BE2C (cell line): ENCODE measurements at regions not wholly inside any gene's neighbourhood (a gene's known extent, or its start where the extent isn't known, plus 50 kb on each side); places are given as distances from the start of the nearest gene placed in this dataset.

ENCODE experiments used
- DNase-seq: peaks from one replicate; pipeline ENCODE4 v3.0.0-alpha.2; 2020
- H3K27me3 ChIP-seq: fragments of 250-450 bp; sonication (Bioruptor Pico); 2 replicates; pipeline ENCODE4 v1.5.1; 2020; ENCODE audit warnings: mild to moderate bottlenecking
- H3K36me3 ChIP-seq: fragments of 250-450 bp; sonication (Bioruptor Pico); 2 replicates; pipeline ENCODE4 v1.5.1; 2020; ENCODE audit warnings: mild to moderate bottlenecking
- H3K4me1 ChIP-seq: fragments of 250-450 bp; sonication (Bioruptor Pico); 2 replicates; pipeline ENCODE4 v1.5.1; 2020
- H3K4me3 ChIP-seq: 2 replicates; pipeline ENCODE4 v1.5.1; 2011; ENCODE audit warnings: low read depth, low read length
- H3K9me3 ChIP-seq: fragments of 250-450 bp; sonication (Bioruptor Pico); 2 replicates; pipeline ENCODE4 v1.5.1; 2020
- TF ChIP-seq, protein P1 (sequence below): IDR thresholded peaks from 2 replicates; pipeline ENCODE4 v1.5.1; 2012; ENCODE audit warnings: mild to moderate bottlenecking, low read depth, low read length

DNA sequence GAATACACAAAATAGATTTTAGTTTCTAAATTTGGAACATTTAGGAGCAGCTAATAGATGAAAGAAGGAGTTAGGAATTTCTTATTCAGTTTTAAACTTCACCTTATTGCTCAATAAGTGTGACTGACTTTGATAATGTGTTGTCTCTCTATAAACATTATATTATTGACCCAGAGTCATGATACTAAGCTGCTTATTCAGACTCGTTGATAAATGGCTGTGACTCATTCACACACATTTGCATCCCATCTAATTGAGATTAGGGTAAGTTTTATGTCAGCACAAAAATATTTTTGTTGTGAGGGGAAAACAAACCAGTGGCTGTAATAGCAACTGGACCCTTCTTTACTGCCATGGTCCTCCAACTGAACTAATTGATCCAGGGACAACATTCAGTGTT is 137.6 kb downstream of the GOLIM4 start:
- no peak overlapping the region for H3K4me3 ChIP-seq
- H3K9me3 ChIP-seq: no peaks in the 10 kb centered on the region
- TF ChIP-seq, protein P1, sequence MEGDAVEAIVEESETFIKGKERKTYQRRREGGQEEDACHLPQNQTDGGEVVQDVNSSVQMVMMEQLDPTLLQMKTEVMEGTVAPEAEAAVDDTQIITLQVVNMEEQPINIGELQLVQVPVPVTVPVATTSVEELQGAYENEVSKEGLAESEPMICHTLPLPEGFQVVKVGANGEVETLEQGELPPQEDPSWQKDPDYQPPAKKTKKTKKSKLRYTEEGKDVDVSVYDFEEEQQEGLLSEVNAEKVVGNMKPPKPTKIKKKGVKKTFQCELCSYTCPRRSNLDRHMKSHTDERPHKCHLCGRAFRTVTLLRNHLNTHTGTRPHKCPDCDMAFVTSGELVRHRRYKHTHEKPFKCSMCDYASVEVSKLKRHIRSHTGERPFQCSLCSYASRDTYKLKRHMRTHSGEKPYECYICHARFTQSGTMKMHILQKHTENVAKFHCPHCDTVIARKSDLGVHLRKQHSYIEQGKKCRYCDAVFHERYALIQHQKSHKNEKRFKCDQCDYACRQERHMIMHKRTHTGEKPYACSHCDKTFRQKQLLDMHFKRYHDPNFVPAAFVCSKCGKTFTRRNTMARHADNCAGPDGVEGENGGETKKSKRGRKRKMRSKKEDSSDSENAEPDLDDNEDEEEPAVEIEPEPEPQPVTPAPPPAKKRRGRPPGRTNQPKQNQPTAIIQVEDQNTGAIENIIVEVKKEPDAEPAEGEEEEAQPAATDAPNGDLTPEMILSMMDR: no peak
- no peaks in the 10 kb centered on the region for H3K4me1 ChIP-seq
- no peaks in the 10 kb centered on the region for H3K27me3 ChIP-seq
- H3K36me3 ChIP-seq: no peaks in the 10 kb centered on the region
- DNase-seq: no peak

DNA sequence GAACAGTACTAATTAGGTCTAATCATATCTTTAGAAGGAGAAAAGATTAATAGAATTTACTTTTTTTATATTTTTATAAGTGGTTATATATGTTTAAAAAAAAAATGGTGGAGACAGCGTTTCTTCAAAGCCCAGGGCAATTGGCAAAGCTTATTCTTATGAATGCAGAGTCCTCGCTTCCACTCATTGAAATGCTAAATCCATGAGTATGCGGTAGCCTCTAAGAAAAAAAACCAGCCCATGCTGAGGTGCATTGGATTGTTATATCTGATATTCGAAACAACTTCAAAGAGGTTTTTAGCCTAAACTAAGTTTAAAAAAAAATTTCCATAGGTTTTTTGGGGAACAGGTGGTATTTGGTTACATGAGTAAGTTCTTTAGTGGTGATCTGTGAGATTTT is 142.8 kb downstream of the GOLIM4 start:
- Histone ChIP-seq H3K9me3 (no peaks in the 10 kb centered on the region), H3K4me1 (no peaks in the 10 kb centered on the region), H3K4me3 (no peak overlapping the region), H3K36me3 (no peaks in the 10 kb centered on the region), H3K27me3 (no peaks in the 10 kb centered on the region)
- DNase-seq: no peak
- TF ChIP-seq, protein P1: no peak

DNA sequence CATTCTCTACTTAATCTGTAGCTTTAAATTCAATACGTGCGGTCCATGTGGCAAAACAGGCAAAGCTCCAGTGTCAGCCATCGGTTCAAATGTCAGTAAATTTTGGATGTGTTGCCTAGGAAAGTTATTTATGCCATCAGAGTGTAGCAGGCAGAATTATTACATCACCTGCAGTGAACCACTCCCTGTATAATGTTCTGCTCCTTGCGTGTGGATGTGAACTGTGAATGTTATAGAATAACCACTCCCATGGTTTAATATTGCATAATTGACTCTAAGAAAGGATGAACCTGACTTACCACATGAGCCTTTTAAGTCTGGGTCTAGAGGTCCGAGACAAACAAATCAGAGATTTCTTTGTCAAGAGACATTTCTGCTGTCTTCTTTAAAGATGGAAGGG is 145.5 kb downstream of the GOLIM4 start:
- Histone ChIP-seq H3K9me3 (no peaks in the 10 kb centered on the region), H3K27me3 (no peaks in the 10 kb centered on the region; the same call in 1 of the 2 replicates), H3K4me3 (no peak overlapping the region), H3K4me1 (no peaks in the 10 kb centered on the region), H3K36me3 (no peaks in the 10 kb centered on the region)
- TF ChIP-seq, protein P1: no peak
- no peak for DNase-seq

DNA sequence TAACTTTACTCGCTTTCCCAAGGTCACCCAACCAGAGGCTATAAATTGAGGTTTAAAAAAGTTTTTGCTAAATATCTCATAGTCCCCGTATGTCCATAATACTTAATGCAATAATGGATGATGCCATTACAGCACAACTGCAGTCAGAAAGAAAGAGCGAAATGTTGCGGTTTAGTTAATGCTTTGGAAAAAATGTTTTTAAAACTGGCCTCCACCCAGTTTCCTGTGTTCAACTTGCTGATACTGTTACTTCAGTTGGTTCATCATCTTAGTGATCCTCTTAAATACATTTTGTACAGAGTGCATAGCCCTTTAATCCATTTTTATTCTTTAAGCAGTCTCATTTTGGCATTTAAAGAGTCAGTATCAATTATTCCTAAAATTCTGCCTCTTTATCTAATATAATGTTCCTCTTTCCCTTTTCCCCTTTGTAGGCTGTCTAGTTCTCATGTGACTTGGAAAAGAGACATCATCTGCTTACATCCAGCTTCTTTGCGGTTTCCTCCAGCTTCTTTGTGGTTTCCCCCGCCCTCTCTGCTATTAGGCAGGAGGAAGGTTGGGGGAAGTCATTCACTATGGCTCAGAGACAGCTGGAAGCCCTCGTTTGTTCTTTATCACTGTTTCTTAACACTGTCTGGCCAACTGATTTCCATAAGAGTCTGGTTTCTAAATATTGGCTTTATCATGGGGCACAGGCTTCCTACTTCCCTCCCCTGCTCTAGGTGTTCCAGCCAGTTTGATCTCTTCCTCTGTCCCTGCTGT is 154.3 kb downstream of the GOLIM4 start:
- TF ChIP-seq, protein P1: no peak
- no peaks in the 10 kb centered on the region for H3K36me3 ChIP-seq
- no peak overlapping the region for H3K4me3 ChIP-seq
- peaks cover 6% of the 10 kb centered on the region; the same call in 1 of the 2 replicates for H3K27me3 ChIP-seq
- H3K4me1 ChIP-seq: no peaks in the 10 kb centered on the region
- H3K9me3 ChIP-seq: no peaks in the 10 kb centered on the region
- no peak for DNase-seq

DNA sequence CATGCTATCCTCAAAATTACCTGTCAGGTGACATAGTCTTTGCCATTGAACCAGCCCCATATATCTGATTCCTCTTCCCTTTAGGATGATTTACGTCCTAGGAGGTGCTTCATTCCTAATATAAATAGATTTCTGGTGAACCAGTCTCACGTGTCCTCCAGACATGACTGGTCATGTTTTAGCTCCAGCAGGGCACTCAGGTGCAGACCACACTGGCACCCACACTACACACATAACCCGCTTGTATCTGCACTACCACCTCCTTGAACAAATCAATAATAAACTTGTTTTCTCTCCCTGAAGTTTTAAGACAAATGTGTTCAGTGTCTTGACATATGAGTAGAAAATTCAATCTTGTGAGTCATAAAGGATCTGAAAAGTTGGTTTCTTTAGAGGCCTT is 155.5 kb downstream of the GOLIM4 start:
- H3K4me1 ChIP-seq: no peaks in the 10 kb centered on the region
- H3K36me3 ChIP-seq: no peaks in the 10 kb centered on the region
- TF ChIP-seq, protein P1: no peak
- no peak for DNase-seq
- no peak overlapping the region for H3K4me3 ChIP-seq
- H3K27me3 ChIP-seq: peaks cover 12% of the 10 kb centered on the region; the same call in 1 of the 2 replicates
- no peaks in the 10 kb centered on the region for H3K9me3 ChIP-seq

DNA sequence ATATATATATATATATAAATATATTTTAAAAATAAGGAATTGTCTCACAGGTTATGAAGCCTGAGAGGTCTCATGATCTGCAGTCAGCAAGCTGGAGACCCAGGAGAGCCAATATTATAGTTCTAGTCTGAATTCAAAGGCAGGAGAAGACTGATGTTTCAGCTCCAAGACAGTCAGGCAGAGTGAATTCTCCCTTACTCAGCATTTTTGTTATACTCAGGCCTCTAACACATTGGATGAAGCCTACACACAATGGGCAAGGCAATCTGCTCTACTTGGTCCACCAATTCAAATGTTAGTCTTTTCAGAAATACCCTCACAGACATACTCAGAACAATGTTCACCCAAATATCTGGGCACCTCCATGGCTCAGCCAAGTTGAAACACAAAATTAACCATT is 157.2 kb downstream of the GOLIM4 start:
- Histone ChIP-seq H3K4me3 (no peak overlapping the region), H3K27me3 (peaks cover 12% of the 10 kb centered on the region; the same call in 1 of the 2 replicates), H3K9me3 (no peaks in the 10 kb centered on the region), H3K36me3 (no peaks in the 10 kb centered on the region), H3K4me1 (no peaks in the 10 kb centered on the region)
- DNase-seq: no peak
- TF ChIP-seq, protein P1: no peak
